ENCODE measurements at regions not wholly inside any gene's neighbourhood (a gene's known extent, or its start where the extent isn't known, plus 50 kb on each side); places are given as distances from the start of the nearest gene placed in this dataset.

- TF ChIP-seq, protein P1, sequence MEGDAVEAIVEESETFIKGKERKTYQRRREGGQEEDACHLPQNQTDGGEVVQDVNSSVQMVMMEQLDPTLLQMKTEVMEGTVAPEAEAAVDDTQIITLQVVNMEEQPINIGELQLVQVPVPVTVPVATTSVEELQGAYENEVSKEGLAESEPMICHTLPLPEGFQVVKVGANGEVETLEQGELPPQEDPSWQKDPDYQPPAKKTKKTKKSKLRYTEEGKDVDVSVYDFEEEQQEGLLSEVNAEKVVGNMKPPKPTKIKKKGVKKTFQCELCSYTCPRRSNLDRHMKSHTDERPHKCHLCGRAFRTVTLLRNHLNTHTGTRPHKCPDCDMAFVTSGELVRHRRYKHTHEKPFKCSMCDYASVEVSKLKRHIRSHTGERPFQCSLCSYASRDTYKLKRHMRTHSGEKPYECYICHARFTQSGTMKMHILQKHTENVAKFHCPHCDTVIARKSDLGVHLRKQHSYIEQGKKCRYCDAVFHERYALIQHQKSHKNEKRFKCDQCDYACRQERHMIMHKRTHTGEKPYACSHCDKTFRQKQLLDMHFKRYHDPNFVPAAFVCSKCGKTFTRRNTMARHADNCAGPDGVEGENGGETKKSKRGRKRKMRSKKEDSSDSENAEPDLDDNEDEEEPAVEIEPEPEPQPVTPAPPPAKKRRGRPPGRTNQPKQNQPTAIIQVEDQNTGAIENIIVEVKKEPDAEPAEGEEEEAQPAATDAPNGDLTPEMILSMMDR (IDR thresholded peaks at IDR 0.05) = no peak
- no peak for TF ChIP-seq POLR2AphosphoS5 (IDR thresholded peaks at IDR 0.05)
Observed at GRCh38 chr3:193087336-193087735, 153.7 kb upstream of the PLAAT1 start.
